SK-N-MC (cell line): ENCODE measurements at regions not wholly inside any gene's neighbourhood (a gene's known extent, or its start where the extent isn't known, plus 50 kb on each side); places are given as distances from the start of the nearest gene placed in this dataset.

Experiments
- EZH2 ChIP-seq: fragments of 200-600 bp; sonication (generic); IDR thresholded peaks from one replicate; pipeline ENCODE4 v1.6.1; 2017; ENCODE audit warnings: antibody characterized with exemption
- FOXP2 ChIP-seq: optimal IDR thresholded peaks from 2 replicates; pipeline ENCODE3; 2011; ENCODE audit warnings: mild to moderate bottlenecking, moderate library complexity; ENCODE audit not compliant: insufficient read depth; ENCODE audit errors: extremely low read length, control extremely low read depth
- POLR2AphosphoS5 ChIP-seq: IDR thresholded peaks from 2 replicates; pipeline ENCODE4 v1.6.1; 2012; ENCODE audit warnings: mild to moderate bottlenecking, low read depth, low read length, borderline replicate concordance

DNA sequence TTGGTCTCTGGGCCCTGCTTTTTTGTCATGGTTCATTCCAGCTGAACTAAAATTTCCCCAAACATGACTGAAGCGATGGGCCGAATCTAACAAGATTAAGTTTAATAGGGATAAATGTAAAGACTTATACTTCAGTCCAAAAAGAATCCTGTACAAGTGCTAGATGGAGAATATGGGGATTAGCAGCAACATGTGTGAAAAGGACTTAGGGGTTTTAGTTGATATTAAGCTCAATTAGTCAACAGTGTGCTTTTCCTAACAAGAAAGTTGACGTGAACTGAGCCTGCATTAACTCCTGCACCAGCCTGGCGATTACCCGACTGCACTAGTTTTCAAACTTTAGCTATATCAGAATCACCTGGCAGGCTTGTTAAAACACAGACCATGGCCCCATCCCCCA lies 61.0 kb upstream of the BBX start:
- TF ChIP-seq EZH2 (no peak), POLR2AphosphoS5 (no peak), FOXP2 (no peak)
